ENCODE measurements at regions not wholly inside any gene's neighbourhood (a gene's known extent, or its start where the extent isn't known, plus 50 kb on each side); places are given as distances from the start of the nearest gene placed in this dataset.

DNA sequence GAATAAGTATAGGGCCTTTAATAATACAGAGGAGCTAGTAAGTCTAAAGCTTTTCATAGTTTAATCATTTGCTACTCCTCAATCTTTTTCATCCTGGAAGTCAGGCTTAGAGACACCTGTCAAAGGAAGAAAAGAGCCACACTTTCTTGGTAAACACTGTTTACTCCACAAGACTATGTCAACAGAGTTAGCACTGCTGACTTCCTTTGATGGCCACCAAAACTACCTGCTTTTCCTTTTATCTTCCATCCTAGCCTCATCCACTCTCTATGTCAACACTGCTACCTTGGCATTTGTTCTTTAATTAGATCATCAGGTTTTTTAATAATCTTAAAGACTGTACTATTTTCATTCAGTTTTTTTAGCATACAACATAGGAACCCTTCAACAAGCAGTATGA, 106.2 kb downstream of the ELAPOR2 start:
- TF ChIP-seq, protein P1, sequence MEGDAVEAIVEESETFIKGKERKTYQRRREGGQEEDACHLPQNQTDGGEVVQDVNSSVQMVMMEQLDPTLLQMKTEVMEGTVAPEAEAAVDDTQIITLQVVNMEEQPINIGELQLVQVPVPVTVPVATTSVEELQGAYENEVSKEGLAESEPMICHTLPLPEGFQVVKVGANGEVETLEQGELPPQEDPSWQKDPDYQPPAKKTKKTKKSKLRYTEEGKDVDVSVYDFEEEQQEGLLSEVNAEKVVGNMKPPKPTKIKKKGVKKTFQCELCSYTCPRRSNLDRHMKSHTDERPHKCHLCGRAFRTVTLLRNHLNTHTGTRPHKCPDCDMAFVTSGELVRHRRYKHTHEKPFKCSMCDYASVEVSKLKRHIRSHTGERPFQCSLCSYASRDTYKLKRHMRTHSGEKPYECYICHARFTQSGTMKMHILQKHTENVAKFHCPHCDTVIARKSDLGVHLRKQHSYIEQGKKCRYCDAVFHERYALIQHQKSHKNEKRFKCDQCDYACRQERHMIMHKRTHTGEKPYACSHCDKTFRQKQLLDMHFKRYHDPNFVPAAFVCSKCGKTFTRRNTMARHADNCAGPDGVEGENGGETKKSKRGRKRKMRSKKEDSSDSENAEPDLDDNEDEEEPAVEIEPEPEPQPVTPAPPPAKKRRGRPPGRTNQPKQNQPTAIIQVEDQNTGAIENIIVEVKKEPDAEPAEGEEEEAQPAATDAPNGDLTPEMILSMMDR (IDR thresholded peaks at IDR 0.05) = no peak
- no peak for TF ChIP-seq POLR2A (IDR thresholded peaks at IDR 0.05)
